Psoas muscle (tissue), 7 donors: ENCODE measurements at regions not wholly inside any gene's neighbourhood (a gene's known extent, or its start where the extent isn't known, plus 50 kb on each side); places are given as distances from the start of the nearest gene placed in this dataset.
"Not testable (repeated sequence)": the region's sequence is repeated elsewhere in the genome, so short reads cannot be mapped to it uniquely, and the experiment has no call there.

Experiments used
- ATAC-seq, 4 donors: fragments of 200-7000 bp; cut with Tn5 transposase; one replicate each; pipeline ENCODE4 v1.9.1; 2020; ENCODE audit warnings: moderate library complexity in 3 of 4, mild to moderate bottlenecking in 2 of 4
- DNase-seq, 2 donors: peaks; one replicate each; pipeline ENCODE4 v3.0.0-alpha.2; 2020
- H3K27ac ChIP-seq: fragments of 200-600 bp; one replicate; pipeline ENCODE4 v1.8.0; 2022
- H3K27me3 ChIP-seq, 3 donors: fragments of 200-600 bp in 1 of 3; one replicate each; pipeline versions ENCODE4 v1.6.1 to v1.8.0; 2013 to 2022; ENCODE audit warnings: low read length in 2 of 3, mild to moderate bottlenecking in 2 of 3, moderate library complexity in 1 of 3; ENCODE audit not compliant: insufficient read depth in 3 of 3
- H3K36me3 ChIP-seq, 2 donors: fragments of 200-600 bp in 1 of 2; one replicate each; pipeline versions ENCODE4 v1.6.1 to v1.8.0; 2013 to 2022; ENCODE audit warnings: low read depth in 1 of 2, mild to moderate bottlenecking in 1 of 2, moderate library complexity in 1 of 2; ENCODE audit not compliant: insufficient read depth in 1 of 2
- H3K4me1 ChIP-seq: fragments of 200-600 bp; one replicate; pipeline ENCODE4 v1.8.0; 2022
- H3K4me3 ChIP-seq: fragments of 200-600 bp; one replicate; pipeline ENCODE4 v1.8.0; 2022; ENCODE audit warnings: mild to moderate bottlenecking
- H3K9me3 ChIP-seq: fragments of 200-600 bp; one replicate; pipeline ENCODE4 v1.8.0; 2022
- WGBS, 3 donors: extraction: QIAGEN DNeasy Blood & Tissue Kit; methylation state at CpG; one replicate each; pipeline versions ENCODE4 v1.1.6 to v1.1.7; 2013; 5-methylcytosine and 5-hydroxymethylcytosine counted together
- intact Hi-C, 2 donors: fragments of 100-400 bp; cut with DNase I; formaldehyde crosslinking; loops; one replicate each; pipeline versions ENCODE4 v1.11.0 to v1.14.2; 2022
- TF ChIP-seq, protein P1 (sequence below): fragments of 200-600 bp; IDR thresholded peaks from one replicate; pipeline ENCODE4 v1.8.0; 2022; ENCODE audit warnings: antibody characterized with exemption
- donor health status: healthy with polysubstance abuse.
- donor health status: DM: no; HTN: no; CAD: no; lungs with moderate emphysema.
- donor health status: Bipolar disorder and iron deficiency.
- donor health status: healthy.
- donor health status: DM: yes; HTN: yes; CAD: no.
- donor health status: DM: no; HTN: no; CAD: no.
- donor health status: DM: yes; HTN: yes; CAD: no.

- no peak for ATAC-seq
- Histone ChIP-seq H3K27ac (no peak overlapping the region), H3K36me3 (no peaks in the 10 kb centered on the region), H3K9me3 (no peaks in the 10 kb centered on the region), H3K4me3 (no peak overlapping the region), H3K27me3 (no peaks in the 10 kb centered on the region), H3K4me1 (no peaks in the 10 kb centered on the region)
- WGBS, 3 donors = 14 to 26% (median 15%) methylated on average over 6 of the region's 6 CpGs
- DNase-seq = no peak
- TF ChIP-seq, protein P1, sequence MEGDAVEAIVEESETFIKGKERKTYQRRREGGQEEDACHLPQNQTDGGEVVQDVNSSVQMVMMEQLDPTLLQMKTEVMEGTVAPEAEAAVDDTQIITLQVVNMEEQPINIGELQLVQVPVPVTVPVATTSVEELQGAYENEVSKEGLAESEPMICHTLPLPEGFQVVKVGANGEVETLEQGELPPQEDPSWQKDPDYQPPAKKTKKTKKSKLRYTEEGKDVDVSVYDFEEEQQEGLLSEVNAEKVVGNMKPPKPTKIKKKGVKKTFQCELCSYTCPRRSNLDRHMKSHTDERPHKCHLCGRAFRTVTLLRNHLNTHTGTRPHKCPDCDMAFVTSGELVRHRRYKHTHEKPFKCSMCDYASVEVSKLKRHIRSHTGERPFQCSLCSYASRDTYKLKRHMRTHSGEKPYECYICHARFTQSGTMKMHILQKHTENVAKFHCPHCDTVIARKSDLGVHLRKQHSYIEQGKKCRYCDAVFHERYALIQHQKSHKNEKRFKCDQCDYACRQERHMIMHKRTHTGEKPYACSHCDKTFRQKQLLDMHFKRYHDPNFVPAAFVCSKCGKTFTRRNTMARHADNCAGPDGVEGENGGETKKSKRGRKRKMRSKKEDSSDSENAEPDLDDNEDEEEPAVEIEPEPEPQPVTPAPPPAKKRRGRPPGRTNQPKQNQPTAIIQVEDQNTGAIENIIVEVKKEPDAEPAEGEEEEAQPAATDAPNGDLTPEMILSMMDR = no peak
- intact Hi-C loops = no loop called here
Observed at GRCh38 chr12:76666290-76666835, 97.6 kb upstream of the ZDHHC17 start.

- H3K4me3 ChIP-seq = no peak overlapping the region
- TF ChIP-seq, protein P1 = no peak
- intact Hi-C loops = no loop called here
- no peaks in the 10 kb centered on the region for H3K4me1 ChIP-seq
- 72 to 80% (median 73%) methylated on average over 2 of the region's 2 CpGs for WGBS, 3 donors
- H3K27ac ChIP-seq = no peak overlapping the region
- peaks cover 3% of the 10 kb centered on the region for H3K9me3 ChIP-seq
- H3K36me3 ChIP-seq = no peaks in the 10 kb centered on the region
- no peaks in the 10 kb centered on the region for H3K27me3 ChIP-seq
- ATAC-seq = no peak
- no peak for DNase-seq
Observed at GRCh38 chr12:76669981-76670380, 93.9 kb upstream of the ZDHHC17 start.

DNA sequence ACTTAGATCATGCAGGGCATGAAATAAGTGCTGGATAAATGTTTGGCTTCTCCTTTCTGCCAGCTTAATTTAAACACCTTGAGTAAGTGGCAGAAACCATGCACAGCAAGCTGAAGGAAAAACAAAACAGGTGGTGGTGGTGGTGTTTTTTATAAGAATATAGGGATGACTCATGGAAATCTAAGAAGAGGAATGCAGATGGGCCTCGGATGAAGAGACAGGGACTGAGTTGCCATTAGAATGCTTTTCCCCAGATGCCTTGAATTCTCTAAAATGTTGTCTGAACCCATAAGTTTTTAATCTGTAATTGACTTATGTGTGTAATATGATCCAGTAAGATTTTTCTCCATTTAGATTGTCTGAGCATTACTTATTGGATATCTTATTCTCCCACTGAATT is 93.1 kb upstream of the ZDHHC17 start:
- no peaks in the 10 kb centered on the region for H3K36me3 ChIP-seq
- 24 to 33% (median 28%) methylated on average over 1 of the region's 1 CpG for WGBS, 3 donors
- no peaks in the 10 kb centered on the region for H3K27me3 ChIP-seq
- peaks cover 3% of the 10 kb centered on the region for H3K9me3 ChIP-seq
- DNase-seq (no peak), ATAC-seq (no peak)
- no peaks in the 10 kb centered on the region for H3K4me1 ChIP-seq
- intact Hi-C loops = no loop called here
- TF ChIP-seq, protein P1 = no peak
- H3K4me3 ChIP-seq = no peak overlapping the region
- no peak overlapping the region for H3K27ac ChIP-seq

DNA sequence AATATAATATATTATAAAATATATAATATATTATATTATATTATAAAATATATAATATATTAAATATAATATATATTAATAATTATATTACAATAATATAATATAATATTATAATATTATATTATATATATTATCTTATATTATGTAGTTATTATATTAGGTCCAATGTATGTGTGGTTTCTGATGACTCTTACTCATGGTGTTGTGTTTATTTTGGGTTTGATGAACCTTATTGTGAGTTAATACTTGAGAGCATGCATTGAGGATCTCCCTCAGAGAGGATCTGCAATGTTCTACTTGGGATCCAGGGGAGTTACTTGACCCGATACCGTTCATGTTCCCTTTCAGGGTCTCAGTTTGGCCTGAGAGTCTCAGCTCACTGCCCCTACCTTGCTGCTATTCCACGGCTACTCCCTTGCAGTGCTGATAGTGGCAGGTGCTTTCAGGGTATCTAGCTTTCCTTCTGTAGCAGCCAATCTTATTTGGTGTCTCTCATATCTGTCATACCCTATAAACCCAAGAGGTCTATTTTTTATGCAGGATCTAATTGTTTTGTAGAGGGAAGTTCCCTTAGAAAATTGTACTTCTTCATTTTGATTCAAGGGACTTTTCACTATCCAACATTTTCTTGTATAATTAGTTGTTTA is 89.1 kb upstream of the ZDHHC17 start:
- 87 to 91% (median 89%) methylated on average over 3 of the region's 3 CpGs for WGBS, 3 donors
- DNase-seq (no peak), ATAC-seq (no peak)
- H3K27ac ChIP-seq = no peak overlapping the region
- no peaks in the 10 kb centered on the region for H3K36me3 ChIP-seq
- no peak overlapping the region for H3K4me3 ChIP-seq
- no peaks in the 10 kb centered on the region for H3K4me1 ChIP-seq
- H3K27me3 ChIP-seq = no peaks in the 10 kb centered on the region
- intact Hi-C loops = no loop called here
- TF ChIP-seq, protein P1 = no peak
- H3K9me3 ChIP-seq = peaks cover 3% of the 10 kb centered on the region

DNA sequence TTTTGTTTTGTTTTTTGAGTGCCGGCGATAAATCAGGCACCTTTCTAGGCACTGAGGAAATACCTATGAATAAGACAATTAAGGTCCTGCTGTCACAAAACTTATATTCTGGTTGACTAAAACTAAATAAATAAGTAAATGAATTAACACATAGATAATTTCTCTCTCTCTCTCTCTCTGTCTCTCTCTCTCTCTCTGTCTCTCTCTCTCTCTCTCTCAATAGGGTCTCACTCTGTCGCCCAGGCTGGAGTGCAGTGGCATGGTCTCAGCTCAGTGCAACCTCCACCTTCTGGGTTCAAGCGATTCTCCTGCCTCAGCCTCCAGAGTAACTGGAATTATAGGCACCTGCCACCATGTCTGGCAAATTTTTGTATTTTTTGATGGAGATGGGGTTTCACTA is 87.7 kb upstream of the ZDHHC17 start:
- 97 to 99% (median 98%) methylated on average over 4 of the region's 4 CpGs for WGBS, 3 donors
- DNase-seq, H3K36me3 ChIP-seq, intact Hi-C loops, H3K27ac ChIP-seq, ATAC-seq, H3K27me3 ChIP-seq, H3K9me3 ChIP-seq, H3K4me1 ChIP-seq, H3K4me3 ChIP-seq: not testable (repeated sequence)
